Effector memory CD4-positive, alpha-beta T cell (primary cell): ENCODE measurements at regions not wholly inside any gene's neighbourhood (a gene's known extent, or its start where the extent isn't known, plus 50 kb on each side); places are given as distances from the start of the nearest gene placed in this dataset.

ENCODE experiments used
- DNase-seq, 3 donors: peaks; one replicate each; pipeline ENCODE4 v3.0.0-alpha.2; 2020
- H3K27ac ChIP-seq: 2 replicates; pipeline ENCODE4 v1.7.0; 2013; ENCODE audit warnings: mild to moderate bottlenecking, low read length, moderate library complexity; ENCODE audit not compliant: insufficient read depth, poor library complexity, severe bottlenecking
- H3K27me3 ChIP-seq: replicated peaks from 2 replicates; pipeline ENCODE4 v1.7.0; 2013; ENCODE audit warnings: mild to moderate bottlenecking, low read length; ENCODE audit not compliant: insufficient read depth, control insufficient read depth, poor library complexity, severe bottlenecking
- H3K36me3 ChIP-seq: 2 replicates; pipeline ENCODE4 v1.7.0; 2013; ENCODE audit warnings: mild to moderate bottlenecking, low read length, moderate library complexity; ENCODE audit not compliant: control insufficient read depth, insufficient read depth
- H3K4me1 ChIP-seq: 2 replicates; pipeline ENCODE4 v1.7.0; 2013; ENCODE audit warnings: low read length, mild to moderate bottlenecking; ENCODE audit not compliant: control insufficient read depth, insufficient read depth, poor library complexity, severe bottlenecking
- H3K4me3 ChIP-seq: 2 replicates; pipeline ENCODE4 v1.7.0; 2013; ENCODE audit warnings: low read length, low read depth, mild to moderate bottlenecking; ENCODE audit not compliant: insufficient read depth, poor library complexity, severe bottlenecking
- H3K9me3 ChIP-seq: 2 replicates; pipeline ENCODE4 v1.7.0; 2013; ENCODE audit warnings: mild to moderate bottlenecking, low read length, moderate library complexity; ENCODE audit not compliant: control insufficient read depth

DNA sequence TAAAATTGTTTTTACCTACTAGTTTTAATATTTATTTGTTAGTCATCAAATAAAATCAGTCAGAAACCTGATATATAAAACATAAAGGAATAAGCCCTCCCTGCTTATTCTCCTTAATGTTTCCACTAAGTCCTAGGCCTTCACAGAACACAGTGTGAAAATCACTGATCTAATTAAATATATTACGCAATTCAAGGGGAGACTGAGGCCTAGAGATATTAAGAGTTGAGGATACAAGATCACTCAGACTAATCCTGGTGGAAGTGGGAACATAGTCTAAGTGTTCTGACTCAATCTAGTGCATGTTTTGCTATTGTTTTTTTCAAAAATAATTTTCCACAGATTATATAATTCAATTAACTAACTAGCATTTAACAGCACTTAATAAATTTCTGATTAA is 401.1 kb downstream of the SLCO4C1 start:
- H3K4me3 ChIP-seq: no peak overlapping the region
- no peaks in the 10 kb centered on the region for H3K36me3 ChIP-seq
- H3K27ac ChIP-seq: no peak overlapping the region
- H3K4me1 ChIP-seq: no peaks in the 10 kb centered on the region
- no peaks in the 10 kb centered on the region for H3K27me3 ChIP-seq
- DNase-seq: no peak
- no peaks in the 10 kb centered on the region for H3K9me3 ChIP-seq

DNA sequence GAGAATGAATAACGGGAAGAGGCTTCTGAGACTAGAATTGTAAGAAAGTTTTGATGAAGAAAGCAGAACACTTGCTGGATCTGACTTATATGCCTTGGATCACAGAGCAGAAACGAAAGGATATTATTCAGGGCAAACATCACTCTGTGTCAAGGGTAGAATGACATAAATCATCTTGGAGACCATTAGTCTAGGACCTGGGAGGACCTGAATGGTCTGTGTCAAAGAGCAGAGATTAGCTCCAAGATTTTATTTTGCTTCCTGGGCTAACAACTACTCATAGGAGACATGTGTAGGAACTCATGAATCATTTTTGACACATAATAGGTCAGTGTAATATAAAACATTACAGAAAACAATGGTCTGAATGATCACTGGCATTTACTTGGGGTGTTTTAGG is 417.9 kb downstream of the SLCO4C1 start:
- no peaks in the 10 kb centered on the region for H3K4me1 ChIP-seq
- H3K36me3 ChIP-seq: no peaks in the 10 kb centered on the region
- H3K4me3 ChIP-seq: no peak overlapping the region

DNA sequence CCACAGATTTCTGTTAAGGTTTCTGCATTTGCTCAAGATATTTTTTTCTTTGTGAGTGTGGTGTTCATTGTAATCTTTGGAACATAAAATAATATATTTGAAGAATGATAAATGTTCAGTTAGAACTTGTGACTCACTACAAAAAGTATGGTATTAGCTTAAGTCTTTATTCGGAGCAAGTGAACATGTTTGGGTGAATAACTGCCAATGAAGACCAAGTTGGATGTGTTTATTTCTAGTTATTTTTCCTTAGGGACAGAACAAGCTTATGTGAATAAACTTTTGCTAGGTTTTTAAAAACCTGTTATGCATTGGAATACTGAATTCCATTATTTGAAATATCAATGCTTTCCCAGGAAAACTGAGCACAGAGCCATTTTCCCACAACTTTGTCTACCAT is 418.6 kb downstream of the SLCO4C1 start:
- no peaks in the 10 kb centered on the region for H3K27me3 ChIP-seq
- H3K27ac ChIP-seq: no peak overlapping the region
- no peak for DNase-seq
- H3K4me3 ChIP-seq: no peak overlapping the region
- no peaks in the 10 kb centered on the region for H3K4me1 ChIP-seq
- H3K36me3 ChIP-seq: no peaks in the 10 kb centered on the region
- no peaks in the 10 kb centered on the region for H3K9me3 ChIP-seq

More for the DNA sequence above, 417.9 kb downstream of the SLCO4C1 start:
- Histone ChIP-seq H3K27ac (no peak overlapping the region), H3K27me3 (no peaks in the 10 kb centered on the region), H3K9me3 (no peaks in the 10 kb centered on the region)
- no peak for DNase-seq

DNA sequence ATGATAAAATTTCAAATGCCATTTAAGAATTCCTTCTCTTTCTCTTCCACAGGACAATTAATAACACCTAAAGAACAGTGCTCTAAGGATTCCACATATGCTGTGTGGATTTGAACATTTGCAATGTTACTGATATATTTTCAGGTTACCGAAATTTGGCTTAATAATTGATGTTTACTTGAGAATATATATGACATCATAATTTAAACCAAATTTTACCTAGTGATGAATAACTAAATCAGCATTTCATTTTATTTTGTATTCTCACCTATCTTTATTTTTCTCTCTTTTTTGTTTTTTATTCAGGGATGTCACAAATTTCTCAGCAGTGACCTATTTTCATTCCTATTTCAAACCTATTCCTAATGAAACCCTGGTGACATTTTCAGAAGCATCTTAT is 429.6 kb downstream of the SLCO4C1 start:
- Histone ChIP-seq H3K4me1 (no peaks in the 10 kb centered on the region), H3K9me3 (no peaks in the 10 kb centered on the region), H3K27ac (no peak overlapping the region), H3K4me3 (no peak overlapping the region), H3K27me3 (no peaks in the 10 kb centered on the region), H3K36me3 (no peaks in the 10 kb centered on the region)
- no peak for DNase-seq

DNA sequence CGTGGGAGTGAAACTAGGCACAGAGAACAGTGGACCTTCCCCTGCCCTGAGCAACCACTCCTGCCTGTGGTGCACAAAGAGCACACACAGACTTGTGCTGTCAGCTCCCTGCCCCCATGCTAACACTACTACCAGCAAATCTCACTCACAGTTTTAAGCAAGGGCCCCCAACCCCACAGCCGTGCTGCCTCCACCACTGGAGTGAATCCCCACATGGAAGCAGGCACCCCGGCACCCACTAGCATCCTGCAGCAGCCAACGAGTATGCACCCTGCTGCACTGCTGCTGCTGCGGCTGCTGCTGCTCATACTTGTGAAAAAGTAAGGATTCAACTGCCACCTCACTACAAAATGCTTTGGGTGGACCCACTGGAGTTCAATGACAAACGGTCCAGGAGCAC is 435.5 kb downstream of the SLCO4C1 start:
- DNase-seq: no peak
- Histone ChIP-seq H3K27me3 (no peaks in the 10 kb centered on the region), H3K27ac (no peak overlapping the region), H3K4me3 (no peak overlapping the region), H3K9me3 (no peaks in the 10 kb centered on the region), H3K36me3 (no peaks in the 10 kb centered on the region), H3K4me1 (no peaks in the 10 kb centered on the region)

DNA sequence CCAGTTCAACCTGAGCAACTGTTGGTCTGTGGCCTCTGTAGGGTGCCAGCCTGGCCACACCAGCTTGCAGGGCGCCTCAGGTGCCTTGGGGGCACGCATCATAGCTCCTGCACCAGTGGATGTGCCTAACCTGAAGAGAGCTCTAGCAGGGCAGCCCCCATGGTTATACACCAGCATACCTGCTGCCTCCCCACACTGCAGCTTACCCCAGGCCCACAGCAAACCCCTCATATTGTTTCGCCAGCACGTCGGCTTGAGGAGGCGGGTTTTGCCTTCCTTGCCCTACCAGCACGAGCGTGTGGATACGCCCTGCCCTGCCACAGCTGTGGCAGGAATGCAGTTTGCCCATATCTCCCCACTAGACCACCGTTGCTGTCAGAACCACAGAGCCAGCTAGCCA is 435.9 kb downstream of the SLCO4C1 start:
- H3K9me3 ChIP-seq: no peaks in the 10 kb centered on the region
- H3K27me3 ChIP-seq: no peaks in the 10 kb centered on the region
- no peak overlapping the region for H3K27ac ChIP-seq
- H3K4me3 ChIP-seq: no peak overlapping the region
- no peak for DNase-seq
- no peaks in the 10 kb centered on the region for H3K36me3 ChIP-seq
- H3K4me1 ChIP-seq: no peaks in the 10 kb centered on the region

DNA sequence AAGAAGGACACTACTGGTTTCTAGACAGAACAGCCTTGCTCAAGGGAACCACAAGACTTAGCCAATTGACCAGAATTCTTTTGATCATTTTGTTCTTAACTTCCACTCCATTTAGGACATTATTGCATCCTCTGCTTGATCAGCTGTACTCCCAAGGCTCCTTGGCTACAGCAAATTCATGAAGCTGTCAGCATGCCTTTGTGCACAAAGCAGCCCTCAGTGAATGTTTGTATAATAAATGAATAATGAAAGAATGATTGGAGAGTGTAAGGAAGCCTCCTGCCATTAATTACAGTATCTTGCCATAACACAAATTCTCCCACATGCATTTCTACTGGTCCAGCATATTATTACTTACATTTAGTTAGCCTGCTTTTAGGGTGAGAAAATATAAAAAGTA is 449.6 kb downstream of the SLCO4C1 start:
- Histone ChIP-seq H3K9me3 (no peaks in the 10 kb centered on the region), H3K27me3 (no peaks in the 10 kb centered on the region), H3K27ac (no peak overlapping the region), H3K36me3 (no peaks in the 10 kb centered on the region), H3K4me1 (no peaks in the 10 kb centered on the region), H3K4me3 (no peak overlapping the region)
- no peak for DNase-seq

DNA sequence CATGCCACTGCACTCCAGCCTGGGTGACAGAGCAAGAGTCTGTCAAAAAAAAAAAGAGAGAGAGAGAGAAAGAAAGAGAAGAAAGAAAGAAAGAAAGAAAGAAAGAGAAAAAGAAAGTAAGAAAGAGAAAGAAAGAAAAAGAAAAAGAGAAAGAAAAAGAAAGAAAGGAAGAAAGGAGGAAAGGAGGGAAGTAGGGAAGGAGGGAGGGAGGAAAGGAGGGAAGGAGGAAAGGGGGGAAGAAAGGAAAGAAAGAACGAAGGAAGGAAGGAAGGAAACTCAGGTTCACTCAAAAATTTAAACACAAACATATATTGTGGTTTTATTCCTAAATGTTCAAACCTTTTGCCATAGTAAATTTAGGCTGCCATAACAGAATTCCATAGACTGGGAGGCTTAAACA is 453.0 kb downstream of the SLCO4C1 start:
- no peak for DNase-seq
- Histone ChIP-seq H3K36me3 (no peaks in the 10 kb centered on the region), H3K27ac (no peak overlapping the region), H3K9me3 (no peaks in the 10 kb centered on the region), H3K4me1 (no peaks in the 10 kb centered on the region), H3K27me3 (no peaks in the 10 kb centered on the region), H3K4me3 (no peak overlapping the region)

DNA sequence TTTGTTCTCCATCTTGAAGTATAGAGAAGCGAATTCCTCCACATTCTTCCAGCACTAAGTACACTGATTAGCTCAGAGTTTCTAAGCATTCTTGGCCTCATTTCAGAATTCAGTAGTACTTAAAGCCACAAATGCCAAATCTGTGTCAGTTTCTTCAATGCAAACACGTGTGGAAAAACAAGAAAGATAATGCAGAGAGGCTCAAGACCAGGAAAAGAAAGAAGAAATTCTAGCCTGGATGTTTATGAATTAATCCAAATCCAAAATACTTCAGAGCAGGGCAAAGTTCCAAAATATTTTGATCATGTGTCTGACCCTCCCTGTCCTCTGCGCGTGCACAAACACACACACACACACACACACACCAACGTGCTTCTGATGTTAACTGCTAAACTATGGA is 457.6 kb downstream of the SLCO4C1 start:
- Histone ChIP-seq H3K36me3 (no peaks in the 10 kb centered on the region), H3K27ac (no peak overlapping the region), H3K4me3 (no peak overlapping the region), H3K9me3 (no peaks in the 10 kb centered on the region), H3K4me1 (no peaks in the 10 kb centered on the region), H3K27me3 (no peaks in the 10 kb centered on the region)
- no peak for DNase-seq

DNA sequence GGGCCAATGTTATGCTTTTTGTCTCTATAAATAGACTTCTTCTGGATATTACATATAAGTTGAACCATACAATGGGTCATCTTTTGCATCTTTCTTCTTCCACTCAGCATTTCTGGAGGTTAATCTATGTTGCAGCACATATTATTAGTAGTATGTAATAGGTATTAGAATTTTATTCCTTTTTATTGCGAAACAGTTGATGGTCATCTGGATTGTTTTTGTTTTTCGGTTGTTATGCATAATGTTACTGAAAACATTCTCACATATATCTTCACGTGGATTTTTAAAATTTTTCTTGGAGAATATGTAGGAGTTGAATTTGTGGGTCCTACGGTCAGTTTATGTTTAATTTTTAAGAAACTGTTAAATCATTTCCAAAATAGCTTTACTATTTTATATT is 466.8 kb downstream of the SLCO4C1 start:
- H3K9me3 ChIP-seq: no peaks in the 10 kb centered on the region
- H3K36me3 ChIP-seq: no peaks in the 10 kb centered on the region
- no peaks in the 10 kb centered on the region for H3K27me3 ChIP-seq
- no peak overlapping the region for H3K4me3 ChIP-seq
- H3K4me1 ChIP-seq: no peaks in the 10 kb centered on the region
- H3K27ac ChIP-seq: no peak overlapping the region
- no peak for DNase-seq

DNA sequence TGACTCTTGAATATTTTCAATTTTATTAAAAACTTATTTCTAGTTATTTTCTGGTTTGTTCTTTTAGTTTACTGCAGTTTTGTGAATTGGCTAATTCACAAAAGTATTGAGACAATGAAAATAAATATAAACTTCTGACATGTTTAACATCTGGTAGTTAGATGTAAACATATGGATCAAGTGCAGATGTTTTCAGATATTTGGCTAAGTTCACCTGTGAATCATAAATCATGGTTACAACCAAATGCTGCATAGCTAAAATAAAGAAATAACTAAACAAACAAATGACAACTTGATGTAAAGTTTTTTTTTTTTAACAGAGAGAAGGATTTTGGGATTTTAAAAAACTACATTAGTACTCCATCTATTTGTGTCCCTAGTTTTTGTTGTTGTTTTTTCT is 484.6 kb downstream of the SLCO4C1 start:
- Histone ChIP-seq H3K4me3 (no peak overlapping the region), H3K27ac (no peak overlapping the region), H3K9me3 (no peaks in the 10 kb centered on the region), H3K4me1 (no peaks in the 10 kb centered on the region), H3K36me3 (no peaks in the 10 kb centered on the region), H3K27me3 (no peaks in the 10 kb centered on the region)
- no peak for DNase-seq
